Vagina (tissue), 2 donors: ENCODE measurements at regions not wholly inside any gene's neighbourhood (a gene's known extent, or its start where the extent isn't known, plus 50 kb on each side); places are given as distances from the start of the nearest gene placed in this dataset.

Experiments used
- CTCF ChIP-seq, 3 experiments: fragments of 450-650 bp in 2 of 3; fragments of 200-600 bp in 1 of 3; sonication (generic) in 1 of 3; IDR thresholded peaks; one replicate each; pipeline ENCODE4 v1.5.1; 2017 to 2019; ENCODE audit warnings: antibody characterized with exemption in 3 of 3, mild to moderate bottlenecking in 2 of 3, moderate library complexity in 2 of 3
- POLR2A ChIP-seq, 2 donors: fragments of 450-650 bp; IDR thresholded peaks; one replicate each; pipeline ENCODE4 v1.6.1; 2017; ENCODE audit warnings: antibody characterized with exemption in 2 of 2, mild to moderate bottlenecking in 2 of 2, moderate library complexity in 2 of 2
- POLR2AphosphoS5 ChIP-seq, 2 donors: sonication (generic); formaldehyde crosslinking; IDR thresholded peaks; one replicate each; pipeline ENCODE4 v1.9.0; 2017; ENCODE audit warnings: antibody characterized with exemption in 2 of 2, mild to moderate bottlenecking in 2 of 2, low read depth in 1 of 2; ENCODE audit not compliant: insufficient read depth in 1 of 2

- TF ChIP-seq CTCF (IDR thresholded peaks at IDR 0.05): no peak
- no peak for TF ChIP-seq POLR2A (IDR thresholded peaks at IDR 0.05)
- TF ChIP-seq POLR2AphosphoS5 (IDR thresholded peaks at IDR 0.05; ENCODE audit: insufficient read depth in 1 of 2, low read depth in 1 of 2): no peak
These were observed 2414.2 kb downstream of the PCDH7 start for GRCh38 chr4:33134366-33134765.
